ENCODE measurements at regions not wholly inside any gene's neighbourhood (a gene's known extent, or its start where the extent isn't known, plus 50 kb on each side); places are given as distances from the start of the nearest gene placed in this dataset.
"Not testable (repeated sequence)": the region's sequence is repeated elsewhere in the genome, so short reads cannot be mapped to it uniquely, and the experiment has no call there.

GRCh38 chr1:221565711-221566110 is 176.2 kb downstream of the DUSP10 start:
- no peak for ATAC-seq
- no peak for DNase-seq
- intact Hi-C loops (cut with DNase I, micrococcal nuclease): no loop called here
- Mint-ChIP-seq H3K9me3 (ENCODE audit: low read depth) (no peaks in the 10 kb centered on the region), H3K27me3 (no peaks in the 10 kb centered on the region), H3K36me3 (ENCODE audit: low read depth) (no peaks in the 10 kb centered on the region), H3K4me3 (no peak overlapping the region), H3K4me1 (no peaks in the 10 kb centered on the region), H3K27ac (no peak overlapping the region)
- CTCF ChIA-PET: interaction anchor here (0.6 to 1.0 kb wide), 3 partner anchors 9 to 493 kb away, joined by 3 read pairs; no protein-coding TSS in a partner anchor
- POLR2A ChIA-PET: no interaction called here

GRCh38 chr1:221567859-221568507 is 173.9 kb downstream of the DUSP10 start:
- ATAC-seq: no peak
- ChIA-PET POLR2A (interaction anchor here (0.6 kb wide), 1 partner anchor 420 kb away, joined by 3 read pairs; no protein-coding TSS in a partner anchor), CTCF (no interaction called here)
- no peaks in the 10 kb centered on the region for H3K9me3 Mint-ChIP-seq (ENCODE audit: low read depth)
- H3K27ac Mint-ChIP-seq: no peak overlapping the region
- H3K4me1 Mint-ChIP-seq: no peaks in the 10 kb centered on the region
- H3K36me3 Mint-ChIP-seq (ENCODE audit: low read depth): no peaks in the 10 kb centered on the region
- H3K27me3 Mint-ChIP-seq: no peaks in the 10 kb centered on the region
- intact Hi-C loops (cut with DNase I, micrococcal nuclease): no loop called here
- no peak overlapping the region for H3K4me3 Mint-ChIP-seq
- no peak for DNase-seq

GRCh38 chr1:221573756-221574155 is 168.1 kb downstream of the DUSP10 start:
- DNase-seq: no peak
- H3K36me3 Mint-ChIP-seq (ENCODE audit: low read depth): no peaks in the 10 kb centered on the region
- H3K27ac Mint-ChIP-seq: no peak overlapping the region
- H3K4me3 Mint-ChIP-seq: no peak overlapping the region
- intact Hi-C loops (cut with DNase I, micrococcal nuclease): no loop called here
- no peak for ATAC-seq
- peaks cover 2% of the 10 kb centered on the region for H3K9me3 Mint-ChIP-seq (ENCODE audit: low read depth)
- ChIA-PET CTCF (no interaction called here), POLR2A (no interaction called here)
- H3K4me1 Mint-ChIP-seq: no peaks in the 10 kb centered on the region
- H3K27me3 Mint-ChIP-seq: no peaks in the 10 kb centered on the region

- no peak overlapping the region for H3K4me3 Mint-ChIP-seq
- peaks cover 2% of the 10 kb centered on the region for H3K9me3 Mint-ChIP-seq (ENCODE audit: low read depth)
- intact Hi-C loops (cut with DNase I, micrococcal nuclease): no loop called here
- POLR2A ChIA-PET: no interaction called here
- no peaks in the 10 kb centered on the region for H3K4me1 Mint-ChIP-seq
- H3K27me3 Mint-ChIP-seq: no peaks in the 10 kb centered on the region
- H3K36me3 Mint-ChIP-seq (ENCODE audit: low read depth): no peaks in the 10 kb centered on the region
- CTCF ChIA-PET: interaction anchor here (1.0 kb wide), 1 partner anchor 9 kb away, joined by 3 read pairs; no protein-coding TSS in a partner anchor
- no peak for ATAC-seq
- DNase-seq: no peak
- H3K27ac Mint-ChIP-seq: no peak overlapping the region
Observed at GRCh38 chr1:221574529-221574928, 167.4 kb downstream of the DUSP10 start.

GRCh38 chr1:221575605-221576004 is 166.3 kb downstream of the DUSP10 start:
- CTCF ChIA-PET: interaction anchor here (0.7 to 1.2 kb wide), 5 partner anchors 27 to 372 kb away, joined by 3 to 5 read pairs (median 3); partner anchors contain the start of gene DUSP10
- Mint-ChIP-seq H3K27ac (no peak overlapping the region), H3K27me3 (no peaks in the 10 kb centered on the region), H3K36me3 (ENCODE audit: low read depth) (no peaks in the 10 kb centered on the region), H3K4me1 (no peaks in the 10 kb centered on the region), H3K4me3 (no peak overlapping the region), H3K9me3 (ENCODE audit: low read depth) (peaks cover 2% of the 10 kb centered on the region)
- ATAC-seq (no peak), DNase-seq (no peak)
- POLR2A ChIA-PET: no interaction called here
- intact Hi-C loops (cut with DNase I, micrococcal nuclease): no loop called here

GRCh38 chr1:221576268-221576667 is 165.6 kb downstream of the DUSP10 start:
- Mint-ChIP-seq H3K27me3 (no peaks in the 10 kb centered on the region), H3K27ac (no peak overlapping the region), H3K4me3 (no peak overlapping the region), H3K4me1 (no peaks in the 10 kb centered on the region), H3K9me3 (ENCODE audit: low read depth) (peaks cover 2% of the 10 kb centered on the region), H3K36me3 (ENCODE audit: low read depth) (no peaks in the 10 kb centered on the region)
- DNase-seq (no peak), ATAC-seq (no peak)
- ChIA-PET POLR2A (no interaction called here), CTCF (interaction anchor here (0.7 to 1.2 kb wide), 5 partner anchors 27 to 373 kb away, joined by 3 to 5 read pairs (median 3); partner anchors contain the start of gene DUSP10)
- intact Hi-C loops (cut with DNase I, micrococcal nuclease): no loop called here

- no peak overlapping the region for H3K4me3 Mint-ChIP-seq
- ATAC-seq: no peak
- POLR2A ChIA-PET: interaction anchor here (0.6 kb wide), 1 partner anchor 109 kb away, joined by 3 read pairs; no protein-coding TSS in a partner anchor
Observed at GRCh38 chr1:221583465-221583864, 158.4 kb downstream of the DUSP10 start.

GRCh38 chr1:221587013-221587412 is 154.9 kb downstream of the DUSP10 start:
- H3K9me3 Mint-ChIP-seq (ENCODE audit: low read depth); H3K27me3 Mint-ChIP-seq; H3K4me1 Mint-ChIP-seq; H3K4me3 Mint-ChIP-seq; ATAC-seq; POLR2A ChIA-PET; DNase-seq; H3K36me3 Mint-ChIP-seq (ENCODE audit: low read depth); H3K27ac Mint-ChIP-seq; intact Hi-C loops (cut with DNase I, micrococcal nuclease): not testable (repeated sequence)
- CTCF ChIA-PET: interaction anchor here (1.0 kb wide), 1 partner anchor 152 kb away, joined by 3 read pairs; no protein-coding TSS in a partner anchor

More at GRCh38 chr1:221583465-221583864, 158.4 kb downstream of the DUSP10 start:
- CTCF ChIA-PET: interaction anchor here (1.0 kb wide), 1 partner anchor 10 kb away, joined by 3 read pairs; no protein-coding TSS in a partner anchor
- no peaks in the 10 kb centered on the region for H3K36me3 Mint-ChIP-seq (ENCODE audit: low read depth)
- intact Hi-C loops (cut with DNase I, micrococcal nuclease): no loop called here
- H3K4me1 Mint-ChIP-seq: no peaks in the 10 kb centered on the region
- peaks cover 3% of the 10 kb centered on the region for H3K27me3 Mint-ChIP-seq
- H3K27ac Mint-ChIP-seq: no peak overlapping the region
- peaks cover 4% of the 10 kb centered on the region for H3K9me3 Mint-ChIP-seq (ENCODE audit: low read depth)
- DNase-seq: no peak

GRCh38 chr1:221591250-221591649 is 150.6 kb downstream of the DUSP10 start:
- ATAC-seq; H3K36me3 Mint-ChIP-seq (ENCODE audit: low read depth); intact Hi-C loops (cut with DNase I, micrococcal nuclease); DNase-seq; H3K27ac Mint-ChIP-seq; H3K27me3 Mint-ChIP-seq; CTCF ChIA-PET; H3K4me1 Mint-ChIP-seq; POLR2A ChIA-PET; H3K4me3 Mint-ChIP-seq; H3K9me3 Mint-ChIP-seq (ENCODE audit: low read depth): not testable (repeated sequence)

- H3K4me3 Mint-ChIP-seq: no peak overlapping the region
- ATAC-seq (no peak), DNase-seq (no peak)
- no peaks in the 10 kb centered on the region for H3K27me3 Mint-ChIP-seq
- intact Hi-C loops (cut with DNase I, micrococcal nuclease): no loop called here
- H3K27ac Mint-ChIP-seq: no peak overlapping the region
- no peaks in the 10 kb centered on the region for H3K9me3 Mint-ChIP-seq (ENCODE audit: low read depth)
- POLR2A ChIA-PET: no interaction called here
- no peaks in the 10 kb centered on the region for H3K4me1 Mint-ChIP-seq
- no peaks in the 10 kb centered on the region for H3K36me3 Mint-ChIP-seq (ENCODE audit: low read depth)
- CTCF ChIA-PET: no interaction called here
Observed at GRCh38 chr1:221594576-221594975, 147.3 kb downstream of the DUSP10 start.

- POLR2A ChIA-PET: no interaction called here
Observed at GRCh38 chr1:221598122-221598521, 143.8 kb downstream of the DUSP10 start.

GRCh38 chr1:221601166-221601565 is 140.7 kb downstream of the DUSP10 start:
- Mint-ChIP-seq H3K27me3 (no peaks in the 10 kb centered on the region), H3K9me3 (ENCODE audit: low read depth) (no peaks in the 10 kb centered on the region), H3K4me3 (no peak overlapping the region), H3K4me1 (no peaks in the 10 kb centered on the region), H3K27ac (no peak overlapping the region), H3K36me3 (ENCODE audit: low read depth) (no peaks in the 10 kb centered on the region)
- CTCF ChIA-PET: no interaction called here
- intact Hi-C loops (cut with DNase I, micrococcal nuclease): no loop called here
- DNase-seq (no peak), ATAC-seq (no peak)
- POLR2A ChIA-PET: interaction anchor here (0.6 to 0.7 kb wide), 2 partner anchors 146 to 802 kb away, joined by 3 to 4 read pairs; no protein-coding TSS in a partner anchor

More at GRCh38 chr1:221598122-221598521, 143.8 kb downstream of the DUSP10 start:
- CTCF ChIA-PET: no interaction called here
- no peak for DNase-seq
- Mint-ChIP-seq H3K27ac (no peak overlapping the region), H3K4me1 (no peaks in the 10 kb centered on the region), H3K9me3 (ENCODE audit: low read depth) (no peaks in the 10 kb centered on the region), H3K27me3 (no peaks in the 10 kb centered on the region), H3K36me3 (ENCODE audit: low read depth) (no peaks in the 10 kb centered on the region), H3K4me3 (no peak overlapping the region)
- no peak for ATAC-seq
- intact Hi-C loops (cut with DNase I, micrococcal nuclease): no loop called here
